ENCODE measurements at regions not wholly inside any gene's neighbourhood (a gene's known extent, or its start where the extent isn't known, plus 50 kb on each side); places are given as distances from the start of the nearest gene placed in this dataset.

- POLR2A ChIA-PET (ENCODE audit: partially characterized antibody), result no interaction called here
- CTCF ChIA-PET (ENCODE audit: partially characterized antibody), result interaction anchor here (0.6 kb wide), 1 partner anchor 43 kb away, joined by 3 read pairs; no protein-coding TSS in a partner anchor
- H3K9me3 ChIP-seq (ENCODE audit: insufficient read depth in 2 of 2, low read depth in 1 of 2, low read length in 1 of 2), result no peaks in the 10 kb centered on the region
- no peaks in the 10 kb centered on the region for H3K79me2 ChIP-seq (ENCODE audit: control insufficient read depth in 1 of 2, insufficient read depth in 2 of 2, low read length in 2 of 2)
- no peaks in the 10 kb centered on the region for H4K20me1 ChIP-seq (replicated peaks in 1 of 2; ENCODE audit: control insufficient read depth in 1 of 2, insufficient read depth in 2 of 2, low read length in 2 of 2)
- FAIRE-seq (no peak), DNase-seq (ENCODE audit: low read depth in 1 of 2, low spot score in 2 of 2) (no peak)
- no peak overlapping the region for H3K4me2 ChIP-seq (ENCODE audit: insufficient read depth in 1 of 2, low read depth in 2 of 2, low read length in 2 of 2)
- H2BK5ac ChIP-seq (ENCODE audit: low read depth, low read length), result no peak overlapping the region
- no peak overlapping the region for H4K8ac ChIP-seq (ENCODE audit: extremely low read depth, insufficient read depth, low read length)
- no peak overlapping the region for H3K23ac ChIP-seq (ENCODE audit: insufficient read length)
- no peak overlapping the region for H2BK20ac ChIP-seq (ENCODE audit: low read length)
- no peak overlapping the region for H3K18ac ChIP-seq (ENCODE audit: extremely low read depth, low read length)
- no peaks in the 10 kb centered on the region for H3K79me1 ChIP-seq (ENCODE audit: low read depth, low read length)
- 68% methylated on average over 2 of the region's 2 CpGs; no CpG with 5 or more reads in 1 of the 2 experiments for WGBS, 2 experiments (ENCODE audit: extremely low coverage in 1 of 2, insufficient coverage in 1 of 2, insufficient read length in 1 of 2, insufficient replicate concordance in 2 of 2, low coverage in 1 of 2, low lambda C conversion rate in 2 of 2, missing lambda C conversion rate in 1 of 2)
- no peak overlapping the region for H4K5ac ChIP-seq (ENCODE audit: insufficient read length, low read depth, low read length)
- no peak overlapping the region for H3K27ac ChIP-seq (ENCODE audit: low read depth, low read length)
- no peak overlapping the region for H3K4me3 ChIP-seq (ENCODE audit: extremely low read depth in 1 of 4, insufficient read depth in 2 of 4, low read depth in 3 of 4, low read length in 4 of 4)
- no peaks in the 10 kb centered on the region for H3K27me3 ChIP-seq (replicated peaks in 1 of 4; ENCODE audit: control insufficient read depth in 3 of 4, extremely low read depth in 1 of 4, insufficient read depth in 3 of 4, low read length in 3 of 4)
- H3K9ac ChIP-seq (replicated peaks in 1 of 4; ENCODE audit: extremely low read depth in 1 of 4, low read depth in 3 of 4, low read length in 3 of 4), result no peak overlapping the region
- H3K14ac ChIP-seq (ENCODE audit: insufficient read length), result no peak overlapping the region
- no peak overlapping the region for H2BK12ac ChIP-seq (ENCODE audit: low read depth, low read length)
- no peak overlapping the region for H3K4ac ChIP-seq (replicated peaks; ENCODE audit: insufficient read length, low read depth, low read length)
- no peaks in the 10 kb centered on the region for H3K23me2 ChIP-seq (ENCODE audit: low read depth, low read length)
- H3K56ac ChIP-seq (replicated peaks; ENCODE audit: insufficient read length, low read depth, low read length), result no peak overlapping the region
- H2AFZ ChIP-seq (ENCODE audit: low read length), result no peak overlapping the region
- H3K36me3 ChIP-seq (ENCODE audit: control insufficient read depth in 2 of 4, insufficient read depth in 4 of 4, low read length in 3 of 4), result no peaks in the 10 kb centered on the region
- no peak overlapping the region for H2BK120ac ChIP-seq (replicated peaks; ENCODE audit: low read depth, low read length)
- no peak overlapping the region for H2BK15ac ChIP-seq (ENCODE audit: low read length)
- H2AK5ac ChIP-seq (ENCODE audit: low read depth, low read length), result no peak overlapping the region
- H4K91ac ChIP-seq (replicated peaks; ENCODE audit: insufficient read length, low read length), result no peak overlapping the region
- no peaks in the 10 kb centered on the region for H3K4me1 ChIP-seq (replicated peaks in 1 of 4; ENCODE audit: control insufficient read depth in 3 of 4, insufficient read depth in 4 of 4, low read length in 3 of 4)
- TF ChIP-seq SAP30 (IDR thresholded peaks at IDR 0.05; ENCODE audit: insufficient read depth, insufficient replicate concordance, low read length), result no peak
- TF ChIP-seq BACH1 (IDR thresholded peaks at IDR 0.05; ENCODE audit: low read length), result no peak
- no peak for TF ChIP-seq KDM1A (IDR thresholded peaks at IDR 0.05; ENCODE audit: borderline replicate concordance, low read length)
- TF ChIP-seq FOSL1 (IDR thresholded peaks at IDR 0.05; ENCODE audit: insufficient read depth, low read depth, low read length), result no peak
- no peak for TF ChIP-seq GABPA (IDR thresholded peaks at IDR 0.05; ENCODE audit: borderline replicate concordance, insufficient read depth, low read length)
- no peak for TF ChIP-seq ASH2L (IDR thresholded peaks at IDR 0.05; ENCODE audit: low read length)
- no peak for TF ChIP-seq E2F6 (IDR thresholded peaks at IDR 0.05)
- TF ChIP-seq ZNF274 (IDR thresholded peaks at IDR 0.05; ENCODE audit: borderline replicate concordance, extremely low read depth, low read length), result no peak
- no peak for TF ChIP-seq TBP (IDR thresholded peaks at IDR 0.05; ENCODE audit: low read depth, low read length)
- no peak for TF ChIP-seq CHD2 (IDR thresholded peaks at IDR 0.05; ENCODE audit: low read length)
- TF ChIP-seq GTF2F1 (IDR thresholded peaks at IDR 0.05; ENCODE audit: borderline replicate concordance, low read depth, low read length), result no peak
- TF ChIP-seq, protein P1, sequence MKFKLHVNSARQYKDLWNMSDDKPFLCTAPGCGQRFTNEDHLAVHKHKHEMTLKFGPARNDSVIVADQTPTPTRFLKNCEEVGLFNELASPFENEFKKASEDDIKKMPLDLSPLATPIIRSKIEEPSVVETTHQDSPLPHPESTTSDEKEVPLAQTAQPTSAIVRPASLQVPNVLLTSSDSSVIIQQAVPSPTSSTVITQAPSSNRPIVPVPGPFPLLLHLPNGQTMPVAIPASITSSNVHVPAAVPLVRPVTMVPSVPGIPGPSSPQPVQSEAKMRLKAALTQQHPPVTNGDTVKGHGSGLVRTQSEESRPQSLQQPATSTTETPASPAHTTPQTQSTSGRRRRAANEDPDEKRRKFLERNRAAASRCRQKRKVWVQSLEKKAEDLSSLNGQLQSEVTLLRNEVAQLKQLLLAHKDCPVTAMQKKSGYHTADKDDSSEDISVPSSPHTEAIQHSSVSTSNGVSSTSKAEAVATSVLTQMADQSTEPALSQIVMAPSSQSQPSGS (IDR thresholded peaks at IDR 0.05; ENCODE audit: low read length), result no peak
- no peak for TF ChIP-seq SP2 (IDR thresholded peaks at IDR 0.05; ENCODE audit: low read length)
Measured at GRCh38 chr10:55374917-55375316, 573.9 kb upstream of the PCDH15 start.

Data from H1 (cell line).